ENCODE measurements at regions not wholly inside any gene's neighbourhood (a gene's known extent, or its start where the extent isn't known, plus 50 kb on each side); places are given as distances from the start of the nearest gene placed in this dataset.

DNA sequence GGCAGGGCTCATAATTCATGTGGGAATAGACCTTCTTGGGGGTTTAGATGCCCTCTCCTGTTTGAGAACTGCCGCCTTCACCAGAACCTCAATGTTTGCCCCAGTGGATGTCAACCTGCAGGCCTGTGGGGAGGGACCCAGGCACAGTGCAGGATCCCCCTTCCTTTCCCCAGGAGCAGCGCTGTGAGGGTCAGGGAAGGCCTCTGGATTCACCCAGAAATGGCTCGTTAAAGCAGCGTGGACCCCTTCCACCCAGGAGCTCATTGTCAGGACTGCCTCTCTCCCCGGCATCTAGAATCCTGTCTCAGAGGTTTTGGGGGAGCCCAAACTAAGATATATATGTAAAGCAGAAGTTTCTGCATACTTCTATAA is 188.3 kb downstream of the GADD45G start:
- TF ChIP-seq, protein P1, sequence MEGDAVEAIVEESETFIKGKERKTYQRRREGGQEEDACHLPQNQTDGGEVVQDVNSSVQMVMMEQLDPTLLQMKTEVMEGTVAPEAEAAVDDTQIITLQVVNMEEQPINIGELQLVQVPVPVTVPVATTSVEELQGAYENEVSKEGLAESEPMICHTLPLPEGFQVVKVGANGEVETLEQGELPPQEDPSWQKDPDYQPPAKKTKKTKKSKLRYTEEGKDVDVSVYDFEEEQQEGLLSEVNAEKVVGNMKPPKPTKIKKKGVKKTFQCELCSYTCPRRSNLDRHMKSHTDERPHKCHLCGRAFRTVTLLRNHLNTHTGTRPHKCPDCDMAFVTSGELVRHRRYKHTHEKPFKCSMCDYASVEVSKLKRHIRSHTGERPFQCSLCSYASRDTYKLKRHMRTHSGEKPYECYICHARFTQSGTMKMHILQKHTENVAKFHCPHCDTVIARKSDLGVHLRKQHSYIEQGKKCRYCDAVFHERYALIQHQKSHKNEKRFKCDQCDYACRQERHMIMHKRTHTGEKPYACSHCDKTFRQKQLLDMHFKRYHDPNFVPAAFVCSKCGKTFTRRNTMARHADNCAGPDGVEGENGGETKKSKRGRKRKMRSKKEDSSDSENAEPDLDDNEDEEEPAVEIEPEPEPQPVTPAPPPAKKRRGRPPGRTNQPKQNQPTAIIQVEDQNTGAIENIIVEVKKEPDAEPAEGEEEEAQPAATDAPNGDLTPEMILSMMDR (conservative IDR thresholded peaks at IDR 0.05; ENCODE audit: low read length) = no peak
- no peak for TF ChIP-seq EZH2phosphoT487 (IDR thresholded peaks at IDR 0.05; ENCODE audit: borderline replicate concordance, low read depth, low read length)

Measured in OCI-LY7 (cell line).